Astrocyte (in vitro differentiated cells and primary cell): ENCODE measurements at regions not wholly inside any gene's neighbourhood (a gene's known extent, or its start where the extent isn't known, plus 50 kb on each side); places are given as distances from the start of the nearest gene placed in this dataset.

ENCODE experiments used
- DNase-seq: peaks from one replicate; pipeline ENCODE4 v3.0.0-alpha.2; 2010; ENCODE audit warnings: low read depth
- FAIRE-seq: peaks from 2 replicates; lab custom pipeline; 2011; peaks lifted over from hg19 to GRCh38; lab: Jason Lieb, UNC
- H2AFZ ChIP-seq: 2 replicates; pipeline ENCODE4 v1.6.0; 2012; ENCODE audit warnings: low read depth, low read length, inconsistent platforms
- H3K27ac ChIP-seq: 2 replicates; pipeline ENCODE4 v1.5.1; 2011; ENCODE audit warnings: low read depth, low read length, inconsistent platforms
- H3K27me3 ChIP-seq: 2 replicates; pipeline ENCODE4 v1.6.0; 2011; ENCODE audit warnings: low read length, inconsistent platforms; ENCODE audit not compliant: insufficient read depth
- H3K36me3 ChIP-seq: 2 replicates; pipeline ENCODE4 v1.5.1; 2011; ENCODE audit warnings: low read length, inconsistent platforms; ENCODE audit not compliant: insufficient read depth
- H3K4me1 ChIP-seq: 2 replicates; pipeline ENCODE4 v1.5.1; 2011; ENCODE audit warnings: low read length, inconsistent platforms; ENCODE audit not compliant: insufficient read depth
- H3K4me2 ChIP-seq: 2 replicates; pipeline ENCODE4 v1.6.0; 2012; ENCODE audit warnings: low read length, inconsistent platforms
- H3K4me3 ChIP-seq: 2 replicates; pipeline ENCODE4 v1.5.1; 2011; ENCODE audit warnings: low read depth, mild to moderate bottlenecking, low read length, inconsistent platforms; ENCODE audit not compliant: insufficient read depth
- H3K79me2 ChIP-seq: 2 replicates; pipeline ENCODE4 v1.6.0; 2012; ENCODE audit warnings: mild to moderate bottlenecking, low read length, inconsistent platforms; ENCODE audit not compliant: insufficient read depth
- H3K9ac ChIP-seq: 2 replicates; pipeline ENCODE4 v1.6.0; 2012; ENCODE audit warnings: mild to moderate bottlenecking, low read length, inconsistent platforms
- H3K9me3 ChIP-seq: 2 replicates; pipeline ENCODE4 v1.5.1; 2012; ENCODE audit warnings: low read depth, mild to moderate bottlenecking, low read length, inconsistent platforms; ENCODE audit not compliant: insufficient read depth
- H4K20me1 ChIP-seq: 2 replicates; pipeline ENCODE4 v1.6.0; 2012; ENCODE audit warnings: low read length, inconsistent platforms; ENCODE audit not compliant: insufficient read depth
- H3K27ac Mint-ChIP-seq: one replicate; pipeline ENCODE4 v1.8.0; 2021; ENCODE audit warnings: mild to moderate bottlenecking, mixed read lengths; ENCODE audit not compliant: unreplicated experiment
- H3K27me3 Mint-ChIP-seq: one replicate; pipeline ENCODE4 v1.8.0; 2021; ENCODE audit warnings: low read depth, mixed read lengths; ENCODE audit not compliant: unreplicated experiment
- H3K36me3 Mint-ChIP-seq: one replicate; pipeline ENCODE4 v1.8.0; 2021; ENCODE audit warnings: low read depth, mixed read lengths; ENCODE audit not compliant: unreplicated experiment
- H3K4me1 Mint-ChIP-seq: one replicate; pipeline ENCODE4 v1.8.0; 2021; ENCODE audit warnings: low read depth, mixed read lengths; ENCODE audit not compliant: unreplicated experiment
- H3K4me3 Mint-ChIP-seq: one replicate; pipeline ENCODE4 v1.8.0; 2021; ENCODE audit warnings: mild to moderate bottlenecking, moderate library complexity, mixed read lengths; ENCODE audit not compliant: unreplicated experiment
- H3K9me3 Mint-ChIP-seq: one replicate; pipeline ENCODE4 v1.8.0; 2021; ENCODE audit warnings: mild to moderate bottlenecking, mixed read lengths; ENCODE audit not compliant: unreplicated experiment
- EZH2 ChIP-seq: IDR thresholded peaks from 2 replicates; pipeline ENCODE4 v1.6.1; 2012; ENCODE audit warnings: mild to moderate bottlenecking, low read length, inconsistent platforms; ENCODE audit not compliant: insufficient read depth
- TF ChIP-seq, protein P1 (sequence below): IDR thresholded peaks from 2 replicates; pipeline ENCODE4 v1.5.1; 2011; ENCODE audit warnings: low read depth, mild to moderate bottlenecking, inconsistent platforms, low read length, moderate library complexity; ENCODE audit not compliant: insufficient read depth

DNA sequence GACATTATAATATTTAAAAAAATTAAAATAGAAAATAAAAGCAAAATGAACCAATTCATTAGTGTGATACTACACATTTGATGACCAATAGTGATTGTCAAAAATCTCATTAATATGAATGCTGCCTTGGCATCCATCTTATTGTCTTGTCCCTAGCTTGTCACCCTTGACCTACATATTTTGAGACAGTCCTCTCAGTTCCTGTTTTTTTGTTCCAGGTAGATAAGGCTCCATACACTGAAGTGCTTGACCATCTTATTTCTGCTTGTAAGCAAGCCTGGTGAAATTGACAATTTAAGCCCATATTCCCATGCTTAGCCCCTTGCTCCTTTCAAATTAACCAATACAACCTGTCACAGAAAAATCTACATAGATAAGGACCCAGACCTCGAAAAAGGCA lies 534.0 kb upstream of the FMR1 start:
- H3K9me3 Mint-ChIP-seq = no peaks in the 10 kb centered on the region
- H3K4me1 Mint-ChIP-seq = no peaks in the 10 kb centered on the region
- H2AFZ ChIP-seq = no peak overlapping the region

DNA sequence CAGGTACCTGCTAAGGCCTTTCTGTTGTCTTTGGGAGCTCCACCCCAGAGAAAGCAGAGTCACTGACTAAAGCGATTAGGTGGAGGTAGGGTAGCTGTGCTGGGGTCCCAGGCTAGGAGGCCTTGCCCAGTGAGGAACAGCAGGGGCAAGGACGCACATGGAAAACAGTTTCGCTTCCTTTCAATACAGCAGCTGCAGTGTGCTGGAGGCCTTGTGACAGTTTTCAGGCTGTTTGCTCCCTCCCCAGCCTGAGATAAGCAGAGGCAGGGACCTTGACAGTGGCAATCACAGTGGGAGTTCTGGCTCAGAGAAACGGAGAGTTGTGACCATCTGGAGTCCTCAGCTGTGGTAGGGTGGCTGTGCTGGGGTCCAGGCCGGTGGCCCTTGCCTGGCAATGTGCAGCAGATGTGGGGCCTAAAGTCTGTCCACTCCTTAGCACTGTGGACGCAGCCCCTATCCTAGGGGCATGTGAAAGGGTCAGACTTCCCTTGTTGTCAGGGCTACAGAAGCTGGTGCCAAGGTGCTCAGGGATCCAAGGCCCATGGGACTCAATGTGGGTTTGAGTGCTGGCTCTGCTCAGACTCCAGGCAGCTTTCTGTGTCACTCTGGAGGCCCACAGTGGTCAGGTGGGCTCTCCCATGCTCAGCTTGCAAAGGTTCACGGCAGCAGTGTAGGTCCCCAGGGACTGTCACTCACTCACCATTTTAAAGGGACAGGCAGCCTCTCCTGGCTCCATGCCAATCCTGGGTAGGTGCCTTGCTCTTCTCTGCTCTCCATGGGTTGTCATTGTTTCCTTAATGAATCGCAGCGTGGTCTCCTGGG lies 534.9 kb upstream of the FMR1 start:
- H3K4me2 ChIP-seq = no peak overlapping the region
- H3K9me3 ChIP-seq = no peaks in the 10 kb centered on the region
- H3K9me3 Mint-ChIP-seq = no peaks in the 10 kb centered on the region
- no peak for FAIRE-seq
- no peak for TF ChIP-seq EZH2
- TF ChIP-seq, protein P1, sequence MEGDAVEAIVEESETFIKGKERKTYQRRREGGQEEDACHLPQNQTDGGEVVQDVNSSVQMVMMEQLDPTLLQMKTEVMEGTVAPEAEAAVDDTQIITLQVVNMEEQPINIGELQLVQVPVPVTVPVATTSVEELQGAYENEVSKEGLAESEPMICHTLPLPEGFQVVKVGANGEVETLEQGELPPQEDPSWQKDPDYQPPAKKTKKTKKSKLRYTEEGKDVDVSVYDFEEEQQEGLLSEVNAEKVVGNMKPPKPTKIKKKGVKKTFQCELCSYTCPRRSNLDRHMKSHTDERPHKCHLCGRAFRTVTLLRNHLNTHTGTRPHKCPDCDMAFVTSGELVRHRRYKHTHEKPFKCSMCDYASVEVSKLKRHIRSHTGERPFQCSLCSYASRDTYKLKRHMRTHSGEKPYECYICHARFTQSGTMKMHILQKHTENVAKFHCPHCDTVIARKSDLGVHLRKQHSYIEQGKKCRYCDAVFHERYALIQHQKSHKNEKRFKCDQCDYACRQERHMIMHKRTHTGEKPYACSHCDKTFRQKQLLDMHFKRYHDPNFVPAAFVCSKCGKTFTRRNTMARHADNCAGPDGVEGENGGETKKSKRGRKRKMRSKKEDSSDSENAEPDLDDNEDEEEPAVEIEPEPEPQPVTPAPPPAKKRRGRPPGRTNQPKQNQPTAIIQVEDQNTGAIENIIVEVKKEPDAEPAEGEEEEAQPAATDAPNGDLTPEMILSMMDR = no peak
- no peak overlapping the region for H3K27ac Mint-ChIP-seq
- no peak for DNase-seq
- H3K79me2 ChIP-seq = no peaks in the 10 kb centered on the region
- no peaks in the 10 kb centered on the region for H3K36me3 Mint-ChIP-seq
- no peaks in the 10 kb centered on the region for H3K36me3 ChIP-seq
- H3K4me3 Mint-ChIP-seq = no peak overlapping the region
- H2AFZ ChIP-seq = no peak overlapping the region
- no peaks in the 10 kb centered on the region for H4K20me1 ChIP-seq
- no peak overlapping the region for H3K4me3 ChIP-seq
- no peak overlapping the region for H3K27ac ChIP-seq
- H3K9ac ChIP-seq = no peak overlapping the region
- no peaks in the 10 kb centered on the region for H3K27me3 Mint-ChIP-seq
- H3K4me1 Mint-ChIP-seq = no peaks in the 10 kb centered on the region
- no peaks in the 10 kb centered on the region for H3K4me1 ChIP-seq
- no peaks in the 10 kb centered on the region for H3K27me3 ChIP-seq

More for the DNA sequence above, 534.0 kb upstream of the FMR1 start:
- FAIRE-seq (no peak), DNase-seq (no peak)
- Histone ChIP-seq H3K79me2 (no peaks in the 10 kb centered on the region), H4K20me1 (no peaks in the 10 kb centered on the region), H3K4me2 (no peak overlapping the region), H3K9me3 (no peaks in the 10 kb centered on the region), H3K27ac (no peak overlapping the region), H3K27me3 (no peaks in the 10 kb centered on the region), H3K4me3 (no peak overlapping the region), H3K9ac (no peak overlapping the region), H3K4me1 (no peaks in the 10 kb centered on the region), H3K36me3 (no peaks in the 10 kb centered on the region)
- TF ChIP-seq EZH2 = no peak
- TF ChIP-seq, protein P1 = no peak
- no peaks in the 10 kb centered on the region for H3K27me3 Mint-ChIP-seq
- no peak overlapping the region for H3K27ac Mint-ChIP-seq
- no peak overlapping the region for H3K4me3 Mint-ChIP-seq
- H3K36me3 Mint-ChIP-seq = no peaks in the 10 kb centered on the region

DNA sequence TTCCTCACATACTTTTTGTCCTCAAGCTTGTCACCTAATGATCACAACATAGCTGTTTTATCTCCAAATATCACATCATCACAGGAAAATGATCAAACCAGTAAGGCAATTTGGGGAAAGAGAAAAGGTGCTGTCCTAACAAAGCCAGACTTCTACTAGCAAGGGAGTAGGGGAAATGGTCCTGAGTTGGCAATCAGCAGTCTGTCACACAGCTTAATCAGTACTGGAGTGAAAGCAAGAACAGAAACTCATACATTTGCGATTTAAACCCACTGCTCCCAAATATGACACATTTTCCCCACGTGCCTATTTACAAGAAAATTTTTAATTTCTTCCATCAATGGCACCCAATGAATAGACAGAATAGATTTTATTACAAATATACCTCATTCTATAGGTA lies 546.8 kb upstream of the FMR1 start:
- TF ChIP-seq, protein P1 = no peak
- no peak for TF ChIP-seq EZH2
- Mint-ChIP-seq H3K36me3 (no peaks in the 10 kb centered on the region), H3K27me3 (no peaks in the 10 kb centered on the region), H3K27ac (no peak overlapping the region), H3K9me3 (no peaks in the 10 kb centered on the region), H3K4me1 (no peaks in the 10 kb centered on the region), H3K4me3 (no peak overlapping the region)
- H2AFZ ChIP-seq = no peak overlapping the region
- no peak overlapping the region for H3K4me2 ChIP-seq
- H3K4me3 ChIP-seq = no peak overlapping the region
- H3K79me2 ChIP-seq = no peaks in the 10 kb centered on the region
- FAIRE-seq (peak; percentile 73), DNase-seq (no peak)
- no peaks in the 10 kb centered on the region for H4K20me1 ChIP-seq
- no peaks in the 10 kb centered on the region for H3K36me3 ChIP-seq
- H3K9me3 ChIP-seq = no peaks in the 10 kb centered on the region
- H3K27ac ChIP-seq = no peak overlapping the region
- H3K27me3 ChIP-seq = no peaks in the 10 kb centered on the region
- H3K4me1 ChIP-seq = no peaks in the 10 kb centered on the region
- H3K9ac ChIP-seq = no peak overlapping the region
